Caco-2 (cell line): ENCODE measurements at regions not wholly inside any gene's neighbourhood (a gene's known extent, or its start where the extent isn't known, plus 50 kb on each side); places are given as distances from the start of the nearest gene placed in this dataset.

ENCODE experiments used
- BruUV-seq: library from RNA; stranded (reverse); fragments of 400-500 nt; replicated peaks from 2 replicates; lab custom pipeline; 2021; lab: Mats Ljungman, UMichigan
- CTCF ChIA-PET: fragments of 300-600 bp; sonication (Branson Sonifier 250); formaldehyde crosslinking; loops from one replicate; lab custom pipeline; 2022; ENCODE audit warnings: antibody characterized with exemption; lab: Charles Lee
- POLR2A ChIA-PET: fragments of 300-600 bp; sonication (Branson Sonifier 250); formaldehyde crosslinking; loops from one replicate; lab custom pipeline; 2022; ENCODE audit warnings: antibody characterized with exemption; lab: Charles Lee
- DNase-seq, 2 experiments: peaks; one replicate each; pipeline versions ENCODE4 v3.0.0 to v3.0.0-alpha.2; 2020 to 2022
- H3K27me3 ChIP-seq: replicated peaks from 2 replicates; pipeline ENCODE4 v1.6.0; 2011; ENCODE audit warnings: low read length; ENCODE audit not compliant: control insufficient read depth, insufficient read depth
- H3K36me3 ChIP-seq: 2 replicates; pipeline ENCODE4 v1.5.1; 2011; ENCODE audit warnings: low read length; ENCODE audit not compliant: control insufficient read depth, insufficient read depth
- H3K4me1 ChIP-seq: fragments of 250-450 bp; sonication (Bioruptor Pico); 2 replicates; pipeline ENCODE4 v1.5.1; 2020; ENCODE audit warnings: mild to moderate bottlenecking
- H3K4me3 ChIP-seq: 2 replicates; pipeline ENCODE4 v1.5.1; 2011; ENCODE audit warnings: low read depth, mild to moderate bottlenecking, control low read depth, low read length
- H3K9me3 ChIP-seq: fragments of 250-450 bp; sonication (Bioruptor Pico); 2 replicates; pipeline ENCODE4 v1.5.1; 2020; ENCODE audit warnings: mild to moderate bottlenecking, moderate library complexity
- H3K27ac Mint-ChIP-seq: one replicate; pipeline ENCODE4 v1.8.0; 2022; ENCODE audit warnings: mixed read lengths; ENCODE audit not compliant: unreplicated experiment
- H3K27me3 Mint-ChIP-seq: one replicate; pipeline ENCODE4 v1.8.0; 2022; ENCODE audit warnings: mixed read lengths; ENCODE audit not compliant: insufficient read depth, unreplicated experiment
- H3K36me3 Mint-ChIP-seq: one replicate; pipeline ENCODE4 v1.8.0; 2022; ENCODE audit warnings: mild to moderate bottlenecking, mixed read lengths; ENCODE audit not compliant: insufficient read depth, unreplicated experiment
- H3K4me1 Mint-ChIP-seq: one replicate; pipeline ENCODE4 v1.8.0; 2022; ENCODE audit warnings: low read depth, mixed read lengths; ENCODE audit not compliant: unreplicated experiment
- H3K4me3 Mint-ChIP-seq: one replicate; pipeline ENCODE4 v1.8.0; 2022; ENCODE audit warnings: mild to moderate bottlenecking, moderate library complexity, mixed read lengths; ENCODE audit not compliant: unreplicated experiment
- H3K9me3 Mint-ChIP-seq: one replicate; pipeline ENCODE4 v1.8.0; 2022; ENCODE audit warnings: mixed read lengths; ENCODE audit not compliant: unreplicated experiment
- CTCF ChIP-seq, 2 experiments: fragments of 200-600 bp in 1 of 2; IDR thresholded peaks; 1 replicate in 1 of 2; 2 replicates in 1 of 2; pipeline versions ENCODE4 v1.5.1 to v1.8.0; 2011 to 2022; ENCODE audit warnings: antibody characterized with exemption in 1 of 2, control low read depth in 1 of 2, inconsistent platforms in 1 of 2, low read depth in 1 of 2, low read length in 1 of 2, mild to moderate bottlenecking in 1 of 2, moderate library complexity in 1 of 2; ENCODE audit not compliant: insufficient read depth in 1 of 2, severe bottlenecking in 1 of 2, unreplicated experiment in 1 of 2
- intact Hi-C: fragments of 100-400 bp; cut with micrococcal nuclease; formaldehyde crosslinking; loops from one replicate; pipeline ENCODE4 v1.10.0; 2022; ENCODE audit not compliant: unreplicated experiment

- DNase-seq = no peak
- Histone ChIP-seq H3K27me3 (no peaks in the 10 kb centered on the region), H3K4me1 (no peaks in the 10 kb centered on the region), H3K36me3 (no peaks in the 10 kb centered on the region), H3K4me3 (no peak overlapping the region), H3K9me3 (no peaks in the 10 kb centered on the region)
- no peak overlapping the region for H3K4me3 Mint-ChIP-seq
- no peak for TF ChIP-seq CTCF (IDR thresholded peaks at IDR 0.05; ENCODE audit: insufficient read depth in 1 of 2, low read depth in 1 of 2, low read length in 1 of 2, severe bottlenecking in 1 of 2, unreplicated experiment in 1 of 2)
- no peak overlapping the region for H3K27ac Mint-ChIP-seq
- intact Hi-C loops = no loop called here
- H3K36me3 Mint-ChIP-seq = no peaks in the 10 kb centered on the region
- H3K9me3 Mint-ChIP-seq = no peaks in the 10 kb centered on the region
- no TSS peak for BruUV-seq
- POLR2A ChIA-PET = no interaction called here
- CTCF ChIA-PET = no interaction called here
- H3K4me1 Mint-ChIP-seq = no peaks in the 10 kb centered on the region
- peaks cover 16% of the 10 kb centered on the region for H3K27me3 Mint-ChIP-seq
Observed at GRCh38 chr10:1911771-1912170, 174.4 kb upstream of the ADARB2 start.

- Mint-ChIP-seq H3K27me3 (peaks cover 15% of the 10 kb centered on the region), H3K27ac (no peak overlapping the region), H3K9me3 (peaks cover 17% of the 10 kb centered on the region), H3K4me1 (no peaks in the 10 kb centered on the region), H3K36me3 (no peaks in the 10 kb centered on the region), H3K4me3 (no peak overlapping the region)
- Histone ChIP-seq H3K4me1 (no peaks in the 10 kb centered on the region), H3K4me3 (no peak overlapping the region), H3K27me3 (no peaks in the 10 kb centered on the region; the same call in 1 of the 2 replicates), H3K9me3 (no peaks in the 10 kb centered on the region), H3K36me3 (no peaks in the 10 kb centered on the region)
- TF ChIP-seq CTCF (IDR thresholded peaks at IDR 0.05; ENCODE audit: insufficient read depth in 1 of 2, low read depth in 1 of 2, low read length in 1 of 2, severe bottlenecking in 1 of 2, unreplicated experiment in 1 of 2) = no peak
- no TSS peak for BruUV-seq
- no peak for DNase-seq
- intact Hi-C loops = no loop called here
- ChIA-PET POLR2A (no interaction called here), CTCF (no interaction called here)
Observed at GRCh38 chr10:1903982-1904381, 166.7 kb upstream of the ADARB2 start.

GRCh38 chr10:1896153-1896552 is 158.8 kb upstream of the ADARB2 start:
- TF ChIP-seq CTCF (IDR thresholded peaks at IDR 0.05; ENCODE audit: insufficient read depth in 1 of 2, low read depth in 1 of 2, low read length in 1 of 2, severe bottlenecking in 1 of 2, unreplicated experiment in 1 of 2) = no peak

More at GRCh38 chr10:1896153-1896552, 158.8 kb upstream of the ADARB2 start:
- Histone ChIP-seq H3K4me1 (no peaks in the 10 kb centered on the region), H3K4me3 (no peak overlapping the region), H3K27me3 (no peaks in the 10 kb centered on the region), H3K9me3 (no peaks in the 10 kb centered on the region), H3K36me3 (no peaks in the 10 kb centered on the region)
- intact Hi-C loops = no loop called here
- no peak for DNase-seq
- Mint-ChIP-seq H3K4me1 (no peaks in the 10 kb centered on the region), H3K36me3 (no peaks in the 10 kb centered on the region), H3K4me3 (no peak overlapping the region), H3K9me3 (peaks cover 9% of the 10 kb centered on the region), H3K27ac (no peak overlapping the region), H3K27me3 (peaks cover 16% of the 10 kb centered on the region)
- ChIA-PET POLR2A (no interaction called here), CTCF (no interaction called here)
- no TSS peak for BruUV-seq
